Endothelial cell of umbilical vein (primary cell): ENCODE measurements at regions not wholly inside any gene's neighbourhood (a gene's known extent, or its start where the extent isn't known, plus 50 kb on each side); places are given as distances from the start of the nearest gene placed in this dataset.

Source experiments
- BruUV-seq: library from RNA; stranded (reverse); fragments of 400-500 nt; replicated peaks from 2 replicates; lab custom pipeline; 2021; lab: Mats Ljungman, UMichigan
- CTCF ChIA-PET: fragments of 300-600, 350-600 bp; sonication (Branson Sonifier 250); formaldehyde crosslinking; loops from one replicate; lab custom pipeline; 2021; ENCODE audit warnings: antibody characterized with exemption, inconsistent platforms; lab: Charles Lee
- POLR2A ChIA-PET: fragments of 300-600, 350-600 bp; sonication (Branson Sonifier 250); formaldehyde crosslinking; loops from one replicate; lab custom pipeline; 2021; ENCODE audit warnings: antibody characterized with exemption, inconsistent platforms; lab: Charles Lee
- DNase-seq: peaks from one replicate; pipeline ENCODE4 v3.0.0-alpha.2; 2011; ENCODE audit warnings: low read depth, low spot score
- FAIRE-seq: peaks from 2 replicates; lab custom pipeline; 2011; peaks lifted over from hg19 to GRCh38; lab: Jason Lieb, UNC
- H2AFZ ChIP-seq: 2 replicates; pipeline ENCODE4 v1.6.0; 2012; ENCODE audit warnings: low read depth, low read length, control low read depth, inconsistent platforms
- H3K27ac ChIP-seq: 2 replicates; pipeline ENCODE4 v1.5.1; 2011; ENCODE audit warnings: low read depth, mild to moderate bottlenecking, control low read depth, low read length, moderate library complexity; ENCODE audit not compliant: insufficient read depth
- H3K27me3 ChIP-seq, 2 experiments: 2 replicates each; pipeline versions ENCODE4 v1.6.0 to v1.6.1; 2011; ENCODE audit warnings: low read length in 2 of 2, mixed read lengths in 1 of 2; ENCODE audit not compliant: control insufficient read depth in 2 of 2, insufficient read depth in 2 of 2
- H3K36me3 ChIP-seq, 2 experiments: 2 replicates in 1 of 2; 3 replicates in 1 of 2; pipeline ENCODE4 v1.5.1; 2011; ENCODE audit warnings: low read length in 2 of 2, mild to moderate bottlenecking in 1 of 2, moderate library complexity in 1 of 2; ENCODE audit not compliant: control insufficient read depth in 2 of 2, insufficient read depth in 2 of 2; ENCODE audit errors: extremely low read depth in 1 of 2
- H3K4me1 ChIP-seq: 3 replicates; pipeline ENCODE4 v1.5.1; 2011; ENCODE audit warnings: mild to moderate bottlenecking, low read length; ENCODE audit not compliant: control insufficient read depth, insufficient read depth; ENCODE audit errors: extremely low read depth
- H3K4me2 ChIP-seq: 2 replicates; pipeline ENCODE4 v1.6.1; 2011; ENCODE audit warnings: low read length, control low read depth, mixed read lengths; ENCODE audit not compliant: insufficient read depth
- H3K4me3 ChIP-seq, 3 experiments: fragments of 200-600 bp in 1 of 3; sonication (generic), shearing (Covaris generic) in 1 of 3; replicated peaks in 1 of 3; 2 replicates each; pipeline ENCODE4 v1.5.1; 2011 to 2016; ENCODE audit warnings: control low read depth in 3 of 3, low read length in 3 of 3, mild to moderate bottlenecking in 2 of 3, inconsistent platforms in 1 of 3, low read depth in 1 of 3, moderate library complexity in 1 of 3; ENCODE audit not compliant: insufficient read depth in 1 of 3
- H3K79me2 ChIP-seq: 2 replicates; pipeline ENCODE4 v1.6.0; 2012; ENCODE audit warnings: low read length, inconsistent platforms; ENCODE audit not compliant: control insufficient read depth, insufficient read depth
- H3K9ac ChIP-seq: replicated peaks from 2 replicates; pipeline ENCODE3; 2011; ENCODE audit warnings: low read length, control low read depth; ENCODE audit not compliant: insufficient read depth; ENCODE audit errors: extremely low read depth
- H3K9me1 ChIP-seq: replicated peaks from 3 replicates; pipeline ENCODE4 v1.6.0; 2011; ENCODE audit warnings: mild to moderate bottlenecking, low read length; ENCODE audit not compliant: control insufficient read depth, insufficient read depth; ENCODE audit errors: extremely low read depth
- H3K9me3 ChIP-seq: replicated peaks from 2 replicates; pipeline ENCODE4 v1.5.1; 2012; ENCODE audit warnings: low read length, inconsistent platforms; ENCODE audit not compliant: control insufficient read depth, insufficient read depth
- H4K20me1 ChIP-seq: replicated peaks from 2 replicates; pipeline ENCODE3; 2011; ENCODE audit warnings: mild to moderate bottlenecking, low read length; ENCODE audit not compliant: control insufficient read depth, insufficient read depth; ENCODE audit errors: extremely low read depth
- EZH2 ChIP-seq: IDR thresholded peaks from 2 replicates; pipeline ENCODE4 v1.6.1; 2012; ENCODE audit warnings: borderline replicate concordance, low read depth, mild to moderate bottlenecking, moderate library complexity, low read length, inconsistent platforms; ENCODE audit not compliant: severe bottlenecking
- FOS ChIP-seq: IDR thresholded peaks from 2 replicates; pipeline ENCODE4 v1.6.1; 2011; ENCODE audit warnings: mild to moderate bottlenecking, low read length, moderate library complexity, borderline replicate concordance; ENCODE audit not compliant: insufficient read depth
- GATA2 ChIP-seq: IDR thresholded peaks from 2 replicates; pipeline ENCODE4 v1.7.0; 2011; ENCODE audit warnings: low read depth, mild to moderate bottlenecking, moderate library complexity, mixed read lengths, low read length; ENCODE audit not compliant: insufficient read length, insufficient read depth
- JUN ChIP-seq: IDR thresholded peaks from 2 replicates; pipeline ENCODE4 v1.6.1; 2011; ENCODE audit warnings: borderline replicate concordance, low read depth; ENCODE audit not compliant: insufficient read length, insufficient read depth
- MYC ChIP-seq: IDR thresholded peaks from one replicate; pipeline ENCODE4 v1.6.1; 2011; ENCODE audit warnings: mild to moderate bottlenecking, low read depth, low read length
- POLR2A ChIP-seq: IDR thresholded peaks from 2 replicates; pipeline ENCODE4 v1.6.1; 2012; ENCODE audit warnings: low read depth, mild to moderate bottlenecking, control low read depth, low read length
- POLR2AphosphoS5 ChIP-seq: IDR thresholded peaks from 2 replicates; pipeline ENCODE4 v1.6.1; 2012; ENCODE audit warnings: low read depth, mild to moderate bottlenecking, control low read depth, low read length, moderate library complexity; ENCODE audit not compliant: insufficient read depth
- dilution Hi-C: fragments of 300-500 bp; cut with MboI; formaldehyde crosslinking; loops from one replicate; pipeline ENCODE4 v1.15.0; 2019; ENCODE audit warnings: low sequenced_read_pairs; ENCODE audit not compliant: extremely low pct_ligation_motif_present
- intact Hi-C: fragments of 100-400 bp; cut with micrococcal nuclease; formaldehyde crosslinking; loops from one replicate; pipeline ENCODE4 v1.10.0; 2022
- TF ChIP-seq, protein P1 (sequence below): IDR thresholded peaks from 2 replicates; pipeline ENCODE4 v1.6.1; 2011; ENCODE audit not compliant: insufficient read depth, insufficient read length
- TF ChIP-seq, protein P2 (sequence below), 2 donors: IDR thresholded peaks; 1 replicate in 1 of 2; 2 replicates in 1 of 2; pipeline ENCODE4 v1.5.1; 2011; ENCODE audit warnings: low read length in 2 of 2, mild to moderate bottlenecking in 2 of 2, moderate library complexity in 2 of 2, control low read depth in 1 of 2, inconsistent platforms in 1 of 2, low read depth in 1 of 2; ENCODE audit not compliant: insufficient read depth in 1 of 2; ENCODE audit errors: extremely low read depth in 1 of 2

DNA sequence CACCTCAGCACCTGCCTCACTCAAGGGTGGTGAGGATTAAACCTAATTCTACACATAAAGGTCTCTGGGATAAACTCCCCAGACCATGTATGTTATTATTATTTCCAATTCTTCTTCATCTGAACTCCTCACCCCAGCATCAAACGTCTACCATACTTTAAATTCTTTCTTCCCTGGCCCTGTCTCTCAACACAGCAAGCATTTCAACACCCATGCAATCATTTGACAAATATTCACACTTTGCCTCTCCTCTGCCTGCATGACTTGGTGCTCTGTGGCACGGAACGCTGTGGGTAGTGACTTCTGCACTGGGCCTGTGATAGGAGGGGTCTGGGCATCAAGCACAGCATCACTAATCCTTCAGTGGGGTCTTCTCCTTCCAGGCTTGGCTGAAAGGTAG lies 490.8 kb downstream of the TNS3 start:
- Histone ChIP-seq H3K9me1 (no peaks in the 10 kb centered on the region), H3K27me3 (peaks cover 0 to 5% of the 10 kb centered on the region in 2 experiments), H3K4me3 (no peak overlapping the region), H3K27ac (no peak overlapping the region), H3K4me2 (no peak overlapping the region), H2AFZ (no peak overlapping the region), H3K36me3 (no peaks in the 10 kb centered on the region), H4K20me1 (no peaks in the 10 kb centered on the region), H3K9me3 (no peaks in the 10 kb centered on the region), H3K9ac (no peak overlapping the region), H3K79me2 (no peaks in the 10 kb centered on the region), H3K4me1 (no peaks in the 10 kb centered on the region)
- CTCF ChIA-PET: interaction anchor here (1.9 to 8.2 kb wide), 2 partner anchors 10 to 1169 kb away, joined by 8 to 65 read pairs; partner anchors contain the start of gene IGFBP3
- intact Hi-C loops (no loop called here), dilution Hi-C loops (no loop called here)
- DNase-seq (no peak), FAIRE-seq (no peak)
- TF ChIP-seq GATA2 (no peak), FOS (no peak), POLR2A (no peak), JUN (no peak), POLR2AphosphoS5 (no peak), EZH2 (no peak), MYC (no peak)
- TF ChIP-seq, protein P1, sequence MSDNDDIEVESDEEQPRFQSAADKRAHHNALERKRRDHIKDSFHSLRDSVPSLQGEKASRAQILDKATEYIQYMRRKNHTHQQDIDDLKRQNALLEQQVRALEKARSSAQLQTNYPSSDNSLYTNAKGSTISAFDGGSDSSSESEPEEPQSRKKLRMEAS: no peak
- TF ChIP-seq, protein P2, sequence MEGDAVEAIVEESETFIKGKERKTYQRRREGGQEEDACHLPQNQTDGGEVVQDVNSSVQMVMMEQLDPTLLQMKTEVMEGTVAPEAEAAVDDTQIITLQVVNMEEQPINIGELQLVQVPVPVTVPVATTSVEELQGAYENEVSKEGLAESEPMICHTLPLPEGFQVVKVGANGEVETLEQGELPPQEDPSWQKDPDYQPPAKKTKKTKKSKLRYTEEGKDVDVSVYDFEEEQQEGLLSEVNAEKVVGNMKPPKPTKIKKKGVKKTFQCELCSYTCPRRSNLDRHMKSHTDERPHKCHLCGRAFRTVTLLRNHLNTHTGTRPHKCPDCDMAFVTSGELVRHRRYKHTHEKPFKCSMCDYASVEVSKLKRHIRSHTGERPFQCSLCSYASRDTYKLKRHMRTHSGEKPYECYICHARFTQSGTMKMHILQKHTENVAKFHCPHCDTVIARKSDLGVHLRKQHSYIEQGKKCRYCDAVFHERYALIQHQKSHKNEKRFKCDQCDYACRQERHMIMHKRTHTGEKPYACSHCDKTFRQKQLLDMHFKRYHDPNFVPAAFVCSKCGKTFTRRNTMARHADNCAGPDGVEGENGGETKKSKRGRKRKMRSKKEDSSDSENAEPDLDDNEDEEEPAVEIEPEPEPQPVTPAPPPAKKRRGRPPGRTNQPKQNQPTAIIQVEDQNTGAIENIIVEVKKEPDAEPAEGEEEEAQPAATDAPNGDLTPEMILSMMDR (IDR thresholded peaks at IDR 0.05; ENCODE audit: extremely low read depth in 1 of 2, insufficient read depth in 1 of 2, low read depth in 1 of 2, low read length in 2 of 2): no peak
- no TSS peak for BruUV-seq
- POLR2A ChIA-PET: interaction anchor here (0.6 kb wide), 1 partner anchor 182 kb away, joined by 5 read pairs; no protein-coding TSS in a partner anchor
